Left hindlimb (tissue), 1 donor: ENCODE measurements at regions not wholly inside any gene's neighbourhood (a gene's known extent, or its start where the extent isn't known, plus 50 kb on each side); places are given as distances from the start of the nearest gene placed in this dataset.

Experiments used
- DNase-seq: peaks from one replicate; pipeline ENCODE4 v3.0.0-alpha.2; 2018

DNA sequence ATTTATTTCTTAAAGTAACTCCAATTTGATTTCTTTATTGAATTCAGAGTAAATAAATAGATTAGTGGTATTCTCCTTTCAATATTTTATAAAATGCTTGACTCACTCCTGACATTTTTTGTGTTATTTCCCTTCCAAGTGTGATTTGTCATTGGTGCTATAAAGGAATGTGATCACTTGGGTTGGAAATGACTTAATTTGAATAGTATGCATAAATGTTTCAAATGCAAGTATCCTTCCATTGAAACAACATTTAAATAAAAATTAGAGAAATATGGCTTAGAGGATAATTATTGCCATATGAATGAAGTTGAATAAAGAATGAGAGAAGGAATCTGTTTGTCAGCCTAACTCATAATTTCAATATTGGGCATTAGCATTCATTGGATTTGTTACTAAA is 182.7 kb downstream of the PABPC4L start:
- DNase-seq, result no peak

- no peak for DNase-seq
Observed at GRCh38 chr4:134001057-134001456, 200.5 kb downstream of the PABPC4L start.

DNA sequence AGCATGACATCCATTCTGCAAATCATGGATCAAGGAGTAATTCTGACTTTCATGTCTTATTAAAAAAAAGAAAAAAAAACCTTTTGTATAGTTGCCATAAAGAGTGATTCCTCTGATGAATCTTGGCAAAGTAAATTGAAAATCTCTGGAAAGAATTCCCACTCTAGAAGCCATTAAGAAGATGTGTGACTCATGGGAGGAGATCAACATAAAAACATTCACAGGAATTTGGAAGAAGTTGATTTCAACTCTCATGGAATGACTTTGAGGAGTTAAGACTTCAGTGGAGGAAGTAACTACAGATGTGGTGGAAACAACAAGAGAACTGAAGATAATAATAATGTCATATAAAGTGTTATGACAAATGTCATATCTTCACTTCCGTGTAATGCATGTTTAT is 204.2 kb downstream of the PABPC4L start:
- no peak for DNase-seq

- DNase-seq, result no peak
Observed at GRCh38 chr4:133996431-133997121, 205.0 kb downstream of the PABPC4L start.

DNA sequence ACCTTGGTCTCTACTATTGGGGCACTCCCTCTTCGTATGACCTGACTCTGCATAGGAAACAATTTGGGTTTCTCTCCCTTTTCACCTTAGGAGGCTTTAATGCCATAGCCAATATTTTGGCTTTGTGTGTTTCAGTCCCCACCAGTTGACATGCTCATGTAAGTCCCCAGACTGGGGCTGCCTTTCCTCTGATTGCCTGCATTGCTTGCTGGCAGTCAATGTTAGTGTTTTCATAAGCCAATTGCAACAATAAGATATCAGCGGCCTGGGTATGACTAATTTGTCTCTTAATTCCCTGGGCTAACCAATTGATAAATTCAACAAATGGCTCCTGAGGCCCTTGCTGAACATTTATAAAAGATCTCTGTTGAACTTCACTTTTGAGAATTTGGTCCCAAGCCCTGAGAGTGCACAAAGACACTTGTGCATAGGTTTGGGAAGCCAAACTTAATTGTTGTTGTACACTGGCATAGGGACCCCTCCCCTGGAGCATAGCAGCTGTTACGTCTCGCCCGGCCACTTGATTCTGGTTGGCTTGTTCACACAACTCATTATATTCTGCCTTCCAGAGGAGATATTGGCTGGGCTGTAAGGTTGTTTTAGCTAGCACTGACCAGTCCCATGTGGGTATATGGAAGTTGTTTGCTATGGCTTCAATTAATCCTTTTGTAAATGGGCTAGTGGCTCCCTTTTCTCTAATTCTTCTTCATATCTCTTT is 206.2 kb downstream of the PABPC4L start:
- DNase-seq, result no peak

GRCh38 chr4:133982533-133983224 is 218.9 kb downstream of the PABPC4L start:
- no peak for DNase-seq

GRCh38 chr4:133981327-133981726 is 220.3 kb downstream of the PABPC4L start:
- no peak for DNase-seq

DNA sequence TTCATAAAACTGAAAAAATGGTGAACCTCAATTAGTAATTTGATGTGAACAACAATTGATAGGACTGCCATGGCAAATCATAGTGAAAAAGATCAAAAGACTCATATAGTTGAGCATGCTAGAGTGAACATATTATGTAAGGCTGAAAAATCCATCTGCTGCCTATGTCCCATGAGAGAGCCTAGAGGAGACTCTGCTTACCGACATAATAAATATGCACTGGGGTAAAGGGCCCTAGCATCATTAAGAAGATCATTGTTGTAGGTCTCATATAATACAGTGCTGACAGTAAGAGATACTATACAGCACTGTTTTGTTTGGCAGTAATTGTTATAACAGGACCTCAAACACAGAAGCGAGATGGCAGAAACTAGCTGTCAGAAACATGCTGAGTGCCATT is 229.0 kb downstream of the PABPC4L start:
- DNase-seq, result no peak

GRCh38 chr4:133969202-133969848 is 232.3 kb downstream of the PABPC4L start:
- DNase-seq, result peak; percentile 42

DNA sequence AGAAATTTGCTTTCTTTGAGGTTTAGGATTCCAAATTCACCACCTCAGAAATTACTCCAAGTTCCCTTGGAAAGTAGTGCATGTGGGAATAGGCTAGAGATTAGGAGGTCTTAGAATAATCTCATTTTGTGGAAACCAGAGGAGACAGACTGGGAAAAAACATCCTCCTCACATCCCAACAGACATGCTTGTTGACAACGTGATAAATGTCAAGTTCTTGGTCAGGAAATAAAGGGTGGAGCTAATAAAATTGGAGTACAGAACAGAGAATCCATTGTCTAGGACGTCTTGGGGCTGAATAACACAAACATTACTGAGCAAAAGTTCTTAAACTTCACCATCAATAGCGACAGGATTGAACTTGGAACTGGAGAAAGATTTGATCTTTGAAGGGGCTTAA is 233.4 kb downstream of the PABPC4L start:
- DNase-seq, result no peak

DNA sequence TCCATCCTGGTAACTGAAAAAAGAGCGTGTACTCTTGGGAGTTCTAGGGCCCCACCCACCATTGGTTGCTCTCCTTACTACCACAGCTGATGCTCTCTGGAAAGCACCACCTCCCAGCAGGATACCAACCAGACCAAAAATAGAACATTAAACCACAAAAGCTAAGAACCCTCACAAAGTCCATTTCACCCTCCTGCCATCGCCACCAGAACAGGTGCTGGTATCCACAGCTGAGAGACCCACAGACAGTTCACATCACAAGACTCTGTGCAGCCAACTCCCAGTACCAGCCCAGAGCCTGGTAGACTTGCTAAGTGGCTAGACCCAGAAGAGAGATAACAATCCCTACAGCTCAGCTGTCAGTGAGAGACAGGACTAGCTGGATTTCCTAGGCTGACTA is 240.6 kb downstream of the PABPC4L start:
- DNase-seq, result no peak

DNA sequence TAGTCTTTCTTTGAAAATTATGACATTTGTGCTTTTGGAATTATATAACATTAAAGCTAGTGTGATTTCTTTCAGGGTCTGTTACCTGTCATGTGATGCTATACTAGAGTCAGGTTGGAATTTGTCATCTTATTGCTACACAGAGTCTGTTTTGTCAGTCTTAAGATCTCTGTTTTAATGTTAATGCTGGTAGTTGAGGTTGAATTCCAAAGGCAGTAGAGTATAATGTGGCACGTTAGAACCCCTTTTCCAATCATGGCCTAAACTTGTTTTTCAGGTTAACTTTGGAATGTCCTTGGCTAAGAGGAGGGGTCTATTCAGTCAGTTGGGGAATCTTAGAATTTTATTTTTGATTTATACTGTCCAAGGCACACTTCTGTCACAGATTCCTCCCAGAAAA is 258.5 kb downstream of the PABPC4L start:
- no peak for DNase-seq

- no peak for DNase-seq
Observed at GRCh38 chr4:133938061-133938460, 263.5 kb downstream of the PABPC4L start.

GRCh38 chr4:133929531-133930239 is 271.9 kb downstream of the PABPC4L start:
- DNase-seq, result no peak

GRCh38 chr4:133921280-133922195 is 280.1 kb downstream of the PABPC4L start:
- no peak for DNase-seq

- DNase-seq, result no peak
Observed at GRCh38 chr4:133920236-133920635, 281.4 kb downstream of the PABPC4L start.

- no peak for DNase-seq
Observed at GRCh38 chr4:133910165-133910564, 291.4 kb downstream of the PABPC4L start.

- DNase-seq, result no peak
Observed at GRCh38 chr4:133903029-133903428, 298.6 kb downstream of the PABPC4L start.

- no peak for DNase-seq
Observed at GRCh38 chr4:133891011-133891410, 310.6 kb downstream of the PABPC4L start.

- no peak for DNase-seq
Observed at GRCh38 chr4:133887723-133888122, 313.9 kb downstream of the PABPC4L start.

GRCh38 chr4:133869486-133869885 is 332.1 kb downstream of the PABPC4L start:
- no peak for DNase-seq

- DNase-seq, result no peak
Observed at GRCh38 chr4:133868856-133869255, 332.7 kb downstream of the PABPC4L start.
